ENCODE measurements at regions not wholly inside any gene's neighbourhood (a gene's known extent, or its start where the extent isn't known, plus 50 kb on each side); places are given as distances from the start of the nearest gene placed in this dataset.

DNA sequence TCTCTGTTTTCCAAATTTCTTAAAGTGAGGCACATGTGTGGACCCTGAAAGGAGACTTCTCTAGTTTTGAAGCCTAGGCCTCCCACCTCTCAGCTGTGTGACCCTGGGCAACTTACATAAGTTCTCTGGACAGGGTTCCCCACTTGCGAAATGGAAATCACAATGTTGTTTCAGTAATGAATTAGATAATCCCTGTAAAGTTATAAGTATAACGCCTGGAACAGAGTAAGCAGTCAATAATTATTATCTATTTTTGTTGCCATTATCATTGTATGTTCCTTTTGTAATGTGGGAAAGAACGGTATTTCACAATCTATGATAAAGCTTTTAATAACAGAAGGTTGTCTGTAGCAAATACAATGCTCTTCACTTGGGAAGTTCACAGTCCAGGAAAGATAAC is 437.3 kb upstream of the ZNF507 start:
- no peak overlapping the region for H3K4me3 ChIP-seq
- no peak for TF ChIP-seq CTCF (IDR thresholded peaks at IDR 0.05)
- H3K27ac ChIP-seq, result no peak overlapping the region
- no peaks in the 10 kb centered on the region for H3K9me3 ChIP-seq
- no peaks in the 10 kb centered on the region for H3K36me3 ChIP-seq
- H3K4me1 ChIP-seq, result no peaks in the 10 kb centered on the region
- H3K9ac ChIP-seq (ENCODE audit: low read depth in 2 of 2, low read length in 2 of 2), result no peak overlapping the region
- DNase-seq, result no peak
- no peaks in the 10 kb centered on the region for H3K27me3 ChIP-seq
- intact Hi-C loops (cut with DNase I), result no loop called here

- intact Hi-C loops (cut with DNase I), result no loop called here
- Histone ChIP-seq H3K4me1 (no peaks in the 10 kb centered on the region), H3K9me3 (no peaks in the 10 kb centered on the region), H3K36me3 (no peaks in the 10 kb centered on the region), H3K9ac (ENCODE audit: low read depth in 2 of 2, low read length in 2 of 2) (no peak overlapping the region), H3K27me3 (no peaks in the 10 kb centered on the region), H3K4me3 (no peak overlapping the region), H3K27ac (no peak overlapping the region)
- no peak for DNase-seq
- TF ChIP-seq CTCF (IDR thresholded peaks at IDR 0.05), result no peak
Observed at GRCh38 chr19:31908496-31909225, 436.7 kb upstream of the ZNF507 start.

DNA sequence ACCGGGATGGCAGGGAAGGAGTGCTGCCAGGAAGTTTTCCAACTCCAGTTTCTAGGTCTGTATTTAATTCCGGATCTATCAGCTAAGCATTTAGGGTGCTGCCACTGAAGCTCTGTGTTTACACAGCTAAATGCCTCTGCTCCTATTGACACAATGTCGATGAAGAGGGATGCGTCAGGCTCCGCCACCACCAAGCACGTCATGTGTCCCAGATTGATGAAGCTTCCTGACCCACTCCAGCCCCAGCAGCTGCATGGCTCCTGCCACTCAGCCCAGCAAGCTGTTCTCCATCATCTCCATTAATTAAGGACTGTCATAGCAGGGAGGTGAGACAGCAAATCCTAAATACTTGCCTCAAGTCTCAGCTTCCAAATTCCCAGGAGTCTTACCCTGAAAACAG is 435.2 kb upstream of the ZNF507 start:
- intact Hi-C loops (cut with DNase I), result no loop called here
- TF ChIP-seq CTCF (IDR thresholded peaks at IDR 0.05), result no peak
- H3K27me3 ChIP-seq, result no peaks in the 10 kb centered on the region

GRCh38 chr19:31911577-31911976 is 433.8 kb upstream of the ZNF507 start:
- no peaks in the 10 kb centered on the region for H3K36me3 ChIP-seq
- DNase-seq, result no peak
- no peak overlapping the region for H3K27ac ChIP-seq
- H3K9ac ChIP-seq (ENCODE audit: low read depth in 2 of 2, low read length in 2 of 2), result no peak overlapping the region
- intact Hi-C loops (cut with DNase I), result no loop called here
- no peak for TF ChIP-seq CTCF (IDR thresholded peaks at IDR 0.05)
- no peaks in the 10 kb centered on the region for H3K4me1 ChIP-seq
- no peaks in the 10 kb centered on the region for H3K27me3 ChIP-seq
- no peaks in the 10 kb centered on the region for H3K9me3 ChIP-seq
- H3K4me3 ChIP-seq, result no peak overlapping the region

More for the DNA sequence above, 435.2 kb upstream of the ZNF507 start:
- Histone ChIP-seq H3K36me3 (no peaks in the 10 kb centered on the region), H3K4me3 (no peak overlapping the region), H3K4me1 (no peaks in the 10 kb centered on the region), H3K27ac (no peak overlapping the region), H3K9ac (ENCODE audit: low read depth in 2 of 2, low read length in 2 of 2) (no peak overlapping the region), H3K9me3 (no peaks in the 10 kb centered on the region)
- no peak for DNase-seq

- intact Hi-C loops (cut with DNase I), result no loop called here
- no peak overlapping the region for H3K9ac ChIP-seq (ENCODE audit: low read depth in 2 of 2, low read length in 2 of 2)
- H3K4me3 ChIP-seq, result no peak overlapping the region
- no peaks in the 10 kb centered on the region for H3K4me1 ChIP-seq
- no peak for TF ChIP-seq CTCF (IDR thresholded peaks at IDR 0.05)
- H3K36me3 ChIP-seq, result no peaks in the 10 kb centered on the region
- H3K27ac ChIP-seq, result no peak overlapping the region
- no peaks in the 10 kb centered on the region for H3K27me3 ChIP-seq
- no peak for DNase-seq
- H3K9me3 ChIP-seq, result no peaks in the 10 kb centered on the region
Observed at GRCh38 chr19:31913103-31913661, 432.2 kb upstream of the ZNF507 start.
